NCI-H2227 (cell line): ENCODE measurements at regions not wholly inside any gene's neighbourhood (a gene's known extent, or its start where the extent isn't known, plus 50 kb on each side); places are given as distances from the start of the nearest gene placed in this dataset.

Source experiments
- DNase-seq: peaks from one replicate; lab custom pipeline; 2025; ENCODE audit not compliant: unreplicated experiment; lab: John Stamatoyannopoulos, UW

DNA sequence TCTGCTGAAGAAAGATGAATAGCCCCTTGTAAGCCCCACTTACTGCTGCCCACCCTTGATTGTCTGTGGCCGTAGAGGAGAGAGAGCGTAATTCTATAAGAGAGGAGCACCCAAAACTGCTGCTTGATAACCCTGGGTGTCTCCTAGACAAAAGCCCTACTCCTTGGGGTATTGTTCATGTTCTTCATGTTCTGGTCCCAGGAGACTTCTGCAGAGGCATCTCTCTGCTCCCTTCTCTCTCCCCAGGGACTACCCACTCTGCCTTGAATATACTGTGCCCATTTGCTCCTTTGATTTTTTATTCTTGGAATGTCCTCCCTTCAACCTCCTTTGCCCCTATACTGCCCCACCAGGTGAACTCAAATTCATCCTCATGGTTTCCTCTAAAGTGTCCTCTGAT lies 417.8 kb upstream of the CADM1 start:
- DNase-seq = no peak

- DNase-seq = no peak
Observed at GRCh38 chr11:115921540-115921939, 417.3 kb upstream of the CADM1 start.

- DNase-seq = no peak
Observed at GRCh38 chr11:115920841-115921480, 416.7 kb upstream of the CADM1 start.

GRCh38 chr11:115920092-115920461 lies 415.9 kb upstream of the CADM1 start:
- no peak for DNase-seq

DNA sequence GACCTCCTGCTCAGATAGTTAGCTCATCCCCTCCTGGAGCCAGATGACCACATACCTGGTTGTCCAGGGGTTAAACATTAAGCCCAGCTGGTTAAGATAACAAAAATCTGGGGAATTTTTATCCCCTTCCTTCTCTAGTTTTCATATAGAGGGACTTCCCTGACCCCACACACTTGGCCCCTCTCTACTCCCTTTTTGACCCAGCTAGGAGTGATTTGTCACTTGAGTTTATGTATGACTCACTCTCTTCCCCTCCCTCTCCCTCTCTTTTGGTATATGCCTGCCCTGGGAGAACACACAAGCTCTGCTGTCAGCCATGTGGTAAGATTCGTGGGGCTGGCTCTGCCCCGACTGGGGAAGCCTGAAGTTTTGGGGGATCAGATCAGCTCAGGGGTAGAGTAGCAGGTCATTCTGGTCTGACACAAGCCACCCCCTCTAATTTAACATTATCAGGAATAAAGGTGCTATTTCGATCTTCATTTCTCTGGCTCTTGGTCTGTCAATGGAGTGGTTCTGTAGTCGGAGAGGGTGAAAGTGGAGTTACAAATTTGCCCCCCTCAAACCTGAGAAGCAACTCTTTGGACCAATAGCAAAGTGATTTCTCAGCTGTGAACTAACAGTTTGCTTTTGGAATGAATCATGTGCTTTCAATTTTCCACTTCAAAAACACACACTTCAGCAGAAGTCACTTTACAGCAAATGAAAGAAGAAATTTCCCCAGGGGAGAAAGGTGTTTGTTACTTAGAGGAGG lies 415.3 kb upstream of the CADM1 start:
- no peak for DNase-seq

GRCh38 chr11:115918576-115918975 lies 414.4 kb upstream of the CADM1 start:
- DNase-seq = no peak

DNA sequence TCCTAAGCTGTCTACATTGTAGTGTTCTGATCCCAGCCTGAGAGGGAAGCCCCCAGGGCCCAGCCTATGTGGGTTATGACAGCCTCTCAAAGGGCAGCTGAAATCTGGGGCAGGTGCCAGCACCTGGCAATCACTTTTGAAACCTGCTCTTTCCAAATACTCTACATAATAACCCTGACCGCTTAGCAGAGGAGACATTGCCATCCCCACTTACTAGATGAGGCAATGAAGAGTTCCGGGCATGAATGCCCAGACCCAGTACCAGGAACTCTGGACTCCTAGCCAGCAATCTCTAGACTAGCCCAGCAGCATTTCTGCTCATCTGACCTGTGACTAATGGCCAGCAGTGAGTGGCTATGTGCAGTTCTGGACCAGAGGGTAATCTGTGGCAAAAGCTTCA lies 412.4 kb upstream of the CADM1 start:
- DNase-seq = no peak

- DNase-seq = no peak
Observed at GRCh38 chr11:115912484-115912945, 408.3 kb upstream of the CADM1 start.

- no peak for DNase-seq
Observed at GRCh38 chr11:115911613-115912346, 407.6 kb upstream of the CADM1 start.

DNA sequence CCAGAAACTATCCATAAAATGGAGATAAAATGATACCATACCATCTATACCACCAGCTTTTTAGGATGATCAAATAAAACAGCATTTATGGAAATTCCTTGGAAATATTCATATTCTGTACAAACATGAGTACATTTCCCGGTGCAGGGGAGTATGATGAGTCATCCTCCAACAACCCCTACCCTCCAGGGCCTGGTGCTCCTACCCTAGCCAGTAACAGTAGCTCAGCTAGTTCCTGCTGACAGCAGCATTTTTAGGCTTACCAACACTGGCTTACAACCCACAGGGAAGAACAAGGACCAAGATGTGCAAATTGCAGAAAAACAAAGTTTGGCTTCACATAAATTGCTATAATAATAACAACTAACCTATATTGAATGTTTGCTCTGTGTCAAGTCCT lies 406.2 kb upstream of the CADM1 start:
- no peak for DNase-seq

DNA sequence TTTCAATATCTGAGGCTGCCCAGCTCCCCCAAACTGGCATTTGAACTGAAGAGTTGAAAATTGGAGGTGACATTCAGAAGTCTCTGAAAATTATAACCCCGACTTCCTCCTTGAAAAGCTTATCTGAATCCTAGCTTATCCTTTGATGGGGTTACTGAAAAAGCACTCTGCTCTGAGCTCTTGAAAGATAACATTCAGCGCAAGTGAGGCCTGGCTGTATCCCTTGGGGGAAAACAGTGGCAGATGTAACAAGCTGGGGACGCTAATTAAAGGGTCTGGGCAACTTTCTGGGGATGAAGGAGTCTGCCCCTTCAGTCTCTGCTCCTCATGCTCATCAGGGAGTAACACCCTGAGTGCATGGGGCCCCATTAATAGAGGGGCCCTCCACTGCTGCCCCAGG lies 402.0 kb upstream of the CADM1 start:
- no peak for DNase-seq

GRCh38 chr11:115905341-115906000 lies 401.3 kb upstream of the CADM1 start:
- DNase-seq = no peak

GRCh38 chr11:115903179-115903578 lies 399.0 kb upstream of the CADM1 start:
- DNase-seq = no peak

DNA sequence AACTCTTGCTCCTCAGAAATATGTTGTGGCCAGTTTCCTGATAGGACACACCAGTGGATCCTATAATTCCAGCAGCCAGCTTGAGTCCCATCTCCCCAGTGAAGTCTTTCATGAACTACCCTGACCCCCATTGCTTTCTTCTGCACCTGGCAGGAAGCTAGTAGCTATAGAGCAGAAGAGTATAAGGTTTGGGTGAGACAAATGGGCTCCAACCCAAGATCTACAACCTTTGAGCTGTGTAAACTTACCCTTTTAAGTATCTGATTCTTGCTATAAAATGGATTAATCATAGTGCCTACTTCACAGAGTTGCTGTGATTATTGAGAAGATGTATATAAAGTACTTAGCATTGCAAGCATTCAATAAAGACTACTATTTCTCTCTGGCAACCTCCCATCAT lies 396.9 kb upstream of the CADM1 start:
- DNase-seq = no peak

GRCh38 chr11:115900111-115900510 lies 395.9 kb upstream of the CADM1 start:
- no peak for DNase-seq

GRCh38 chr11:115897707-115898106 lies 393.5 kb upstream of the CADM1 start:
- no peak for DNase-seq

DNA sequence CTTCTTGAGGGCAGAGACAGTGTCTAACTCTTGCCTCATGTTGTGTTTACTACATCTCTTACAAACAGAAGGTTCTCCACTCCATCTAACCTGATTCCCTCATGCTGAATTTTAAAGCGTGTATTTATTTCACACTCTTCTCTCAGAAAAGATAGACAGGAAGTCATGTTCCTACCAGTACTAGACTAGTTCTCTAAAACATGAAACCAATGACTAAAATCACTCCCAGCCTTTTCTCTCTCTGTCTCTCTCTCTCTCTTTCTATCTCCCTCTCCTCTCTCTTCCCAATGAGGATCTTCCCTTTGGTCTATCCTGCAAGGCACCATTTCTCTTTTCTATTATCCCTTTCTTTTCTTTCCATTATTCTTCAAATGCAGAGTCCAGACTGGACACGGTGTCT lies 391.9 kb upstream of the CADM1 start:
- no peak for DNase-seq

GRCh38 chr11:115895594-115895993 lies 391.4 kb upstream of the CADM1 start:
- no peak for DNase-seq

DNA sequence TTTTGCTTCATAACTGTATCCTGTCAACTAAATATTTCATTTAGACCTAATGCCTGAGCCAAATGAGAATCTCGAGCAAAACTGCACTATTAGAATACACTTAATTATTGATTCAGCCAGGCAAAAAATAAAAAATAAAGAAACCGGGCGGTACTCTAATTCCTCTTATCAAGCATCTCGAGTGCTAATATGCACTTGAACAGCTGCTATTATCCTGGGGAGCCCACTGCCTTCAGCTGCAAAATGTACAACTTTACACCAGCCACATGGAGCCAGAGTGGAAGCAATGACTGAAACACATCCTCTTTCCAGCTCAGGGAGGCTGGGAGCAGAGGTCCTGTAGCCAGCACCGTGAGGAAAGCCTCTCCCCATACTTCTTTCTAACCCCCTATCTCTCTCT lies 390.0 kb upstream of the CADM1 start:
- no peak for DNase-seq

DNA sequence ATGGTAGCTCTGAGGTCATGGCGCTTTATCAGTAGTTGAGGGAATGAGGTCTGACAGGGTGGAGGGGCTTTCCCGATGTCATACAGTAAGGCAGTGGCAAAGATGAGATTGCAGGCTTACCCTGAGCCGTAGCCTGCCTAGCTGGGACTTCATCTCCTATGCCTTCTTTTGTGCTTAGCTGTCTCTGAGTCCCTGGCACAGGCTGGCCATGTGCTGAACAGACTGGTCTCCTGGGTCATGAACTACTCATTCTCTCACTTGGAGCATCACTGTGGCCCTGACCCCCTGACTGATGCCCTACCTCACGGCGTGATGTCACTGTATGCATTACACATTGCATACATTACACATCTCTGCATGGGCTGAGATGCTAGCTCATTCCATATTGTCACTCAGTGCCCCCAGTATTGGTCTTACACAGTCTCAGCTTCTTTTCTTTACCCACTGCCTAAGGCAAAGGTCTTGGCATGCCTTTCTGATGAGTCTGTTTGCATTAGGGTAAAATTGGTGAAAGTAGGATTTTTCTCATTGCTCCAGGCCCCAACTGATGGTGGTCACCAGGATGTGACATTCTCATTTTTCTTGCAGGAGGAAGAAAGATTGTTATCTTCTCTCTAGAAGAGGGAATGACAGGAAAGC lies 389.4 kb upstream of the CADM1 start:
- DNase-seq = no peak

DNA sequence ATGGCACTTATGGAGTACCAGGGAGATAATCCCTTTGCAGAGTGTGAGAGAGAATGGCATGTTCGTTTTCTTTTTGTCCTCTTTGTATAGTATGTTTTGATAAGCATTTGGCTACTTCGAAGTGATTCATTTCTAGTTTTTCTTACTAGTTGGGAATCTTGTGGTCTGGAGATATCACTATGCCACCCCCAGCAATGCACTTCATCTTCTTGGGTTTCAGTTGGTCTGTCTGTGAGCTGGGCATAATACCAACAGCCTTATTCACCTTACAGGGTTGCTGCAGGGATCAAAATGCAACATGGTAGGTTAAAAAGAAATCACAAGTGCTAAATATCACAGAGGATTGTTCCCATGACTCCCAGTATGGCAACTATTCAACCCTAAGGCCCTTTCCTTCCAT lies 387.8 kb upstream of the CADM1 start:
- DNase-seq = no peak
